ENCODE measurements at regions not wholly inside any gene's neighbourhood (a gene's known extent, or its start where the extent isn't known, plus 50 kb on each side); places are given as distances from the start of the nearest gene placed in this dataset.

GRCh38 chr13:22175815-22176214 is 504.9 kb downstream of the FGF9 start:
- H3K36me3 ChIP-seq (ENCODE audit: insufficient read depth, low read length) = no peaks in the 10 kb centered on the region
- H3K4me1 Mint-ChIP-seq (ENCODE audit: low read depth, unreplicated experiment) = peaks cover 14% of the 10 kb centered on the region
- H3K9ac ChIP-seq (ENCODE audit: low read length) = no peak overlapping the region
- no peaks in the 10 kb centered on the region for H4K20me1 ChIP-seq (ENCODE audit: insufficient read depth, low read length)
- H3K9me3 ChIP-seq (ENCODE audit: insufficient read depth, low read depth, low read length) = no peaks in the 10 kb centered on the region
- H3K9me3 Mint-ChIP-seq (ENCODE audit: unreplicated experiment) = peaks cover 2% of the 10 kb centered on the region
- FAIRE-seq (no peak), DNase-seq (ENCODE audit: low read depth) (no peak)
- no peaks in the 10 kb centered on the region for H3K36me3 Mint-ChIP-seq (ENCODE audit: low read depth, unreplicated experiment)
- no peak overlapping the region for H3K4me3 ChIP-seq (ENCODE audit: insufficient read depth, low read depth, low read length)
- no peak overlapping the region for H3K4me2 ChIP-seq (ENCODE audit: low read length)
- H3K4me1 ChIP-seq (ENCODE audit: insufficient read depth, low read length) = no peaks in the 10 kb centered on the region
- no peak overlapping the region for H3K27ac Mint-ChIP-seq (ENCODE audit: unreplicated experiment)
- no peak overlapping the region for H3K4me3 Mint-ChIP-seq (ENCODE audit: unreplicated experiment)
- no peak for TF ChIP-seq CTCF (IDR thresholded peaks at IDR 0.05; ENCODE audit: insufficient read depth, low read depth, low read length)
- TF ChIP-seq EZH2 (IDR thresholded peaks at IDR 0.05; ENCODE audit: insufficient read depth, low read length) = no peak
- no peaks in the 10 kb centered on the region for H3K79me2 ChIP-seq (ENCODE audit: insufficient read depth, low read length)
- H3K27me3 ChIP-seq (ENCODE audit: insufficient read depth, low read length) = no peaks in the 10 kb centered on the region
- H2AFZ ChIP-seq (ENCODE audit: low read depth, low read length) = no peak overlapping the region
- no peak overlapping the region for H3K27ac ChIP-seq (ENCODE audit: low read depth, low read length)
- no peaks in the 10 kb centered on the region for H3K27me3 Mint-ChIP-seq (ENCODE audit: low read depth, unreplicated experiment)

GRCh38 chr13:22176968-22177520 is 506.2 kb downstream of the FGF9 start:
- FAIRE-seq = no peak
- no peak overlapping the region for H3K27ac Mint-ChIP-seq (ENCODE audit: unreplicated experiment)
- H3K79me2 ChIP-seq (ENCODE audit: insufficient read depth, low read length) = no peaks in the 10 kb centered on the region

More at GRCh38 chr13:22176968-22177520, 506.2 kb downstream of the FGF9 start:
- H4K20me1 ChIP-seq (ENCODE audit: insufficient read depth, low read length) = no peaks in the 10 kb centered on the region
- no peak overlapping the region for H3K4me3 ChIP-seq (ENCODE audit: insufficient read depth, low read depth, low read length)
- no peak overlapping the region for H2AFZ ChIP-seq (ENCODE audit: low read depth, low read length)
- H3K9me3 Mint-ChIP-seq (ENCODE audit: unreplicated experiment) = peaks cover 2% of the 10 kb centered on the region
- no peak overlapping the region for H3K9ac ChIP-seq (ENCODE audit: low read length)
- TF ChIP-seq CTCF (IDR thresholded peaks at IDR 0.05; ENCODE audit: insufficient read depth, low read depth, low read length) = no peak
- TF ChIP-seq EZH2 (IDR thresholded peaks at IDR 0.05; ENCODE audit: insufficient read depth, low read length) = no peak
- H3K9me3 ChIP-seq (ENCODE audit: insufficient read depth, low read depth, low read length) = no peaks in the 10 kb centered on the region
- no peaks in the 10 kb centered on the region for H3K36me3 ChIP-seq (ENCODE audit: insufficient read depth, low read length)
- H3K4me1 ChIP-seq (ENCODE audit: insufficient read depth, low read length) = no peaks in the 10 kb centered on the region
- H3K27me3 Mint-ChIP-seq (ENCODE audit: low read depth, unreplicated experiment) = no peaks in the 10 kb centered on the region
- H3K27ac ChIP-seq (ENCODE audit: low read depth, low read length) = no peak overlapping the region
- H3K4me1 Mint-ChIP-seq (ENCODE audit: low read depth, unreplicated experiment) = peaks cover 14% of the 10 kb centered on the region
- DNase-seq (ENCODE audit: low read depth) = no peak
- no peak overlapping the region for H3K4me2 ChIP-seq (ENCODE audit: low read length)
- no peaks in the 10 kb centered on the region for H3K27me3 ChIP-seq (ENCODE audit: insufficient read depth, low read length)
- no peak overlapping the region for H3K4me3 Mint-ChIP-seq (ENCODE audit: unreplicated experiment)
- H3K36me3 Mint-ChIP-seq (ENCODE audit: low read depth, unreplicated experiment) = no peaks in the 10 kb centered on the region
